Large intestine (tissue), 3 donors: ENCODE measurements at regions not wholly inside any gene's neighbourhood (a gene's known extent, or its start where the extent isn't known, plus 50 kb on each side); places are given as distances from the start of the nearest gene placed in this dataset.
"Not testable (repeated sequence)": the region's sequence is repeated elsewhere in the genome, so short reads cannot be mapped to it uniquely, and the experiment has no call there.

Experiments used
- DNase-seq, 2 donors: peaks; one replicate each; pipeline versions ENCODE4 v3.0.0 to v3.0.0-alpha.2; 2013
- H3K27ac ChIP-seq: one replicate; pipeline ENCODE4 v1.5.1; 2013; ENCODE audit warnings: low read length
- H3K27me3 ChIP-seq: 2 replicates; pipeline ENCODE4 v1.6.1; 2013; ENCODE audit warnings: low read length; ENCODE audit not compliant: control insufficient read depth, insufficient read depth
- H3K36me3 ChIP-seq: 2 replicates; pipeline ENCODE4 v1.6.1; 2013; ENCODE audit warnings: low read length; ENCODE audit not compliant: control insufficient read depth, insufficient read depth
- H3K4me1 ChIP-seq: one replicate; pipeline ENCODE4 v1.6.1; 2013; ENCODE audit warnings: low read length; ENCODE audit not compliant: control insufficient read depth, insufficient read depth
- H3K4me3 ChIP-seq: one replicate; pipeline ENCODE4 v1.5.1; 2013; ENCODE audit warnings: low read length
- H3K9me3 ChIP-seq: one replicate; pipeline ENCODE4 v1.6.1; 2013; ENCODE audit warnings: mild to moderate bottlenecking, low read depth, low read length, moderate library complexity; ENCODE audit not compliant: control insufficient read depth
- WGBS: methylation state at CpG from one replicate; pipeline ENCODE4 v1.1.5; 2013; ENCODE audit warnings: low lambda C conversion rate; ENCODE audit not compliant: insufficient coverage; 5-methylcytosine and 5-hydroxymethylcytosine counted together

DNA sequence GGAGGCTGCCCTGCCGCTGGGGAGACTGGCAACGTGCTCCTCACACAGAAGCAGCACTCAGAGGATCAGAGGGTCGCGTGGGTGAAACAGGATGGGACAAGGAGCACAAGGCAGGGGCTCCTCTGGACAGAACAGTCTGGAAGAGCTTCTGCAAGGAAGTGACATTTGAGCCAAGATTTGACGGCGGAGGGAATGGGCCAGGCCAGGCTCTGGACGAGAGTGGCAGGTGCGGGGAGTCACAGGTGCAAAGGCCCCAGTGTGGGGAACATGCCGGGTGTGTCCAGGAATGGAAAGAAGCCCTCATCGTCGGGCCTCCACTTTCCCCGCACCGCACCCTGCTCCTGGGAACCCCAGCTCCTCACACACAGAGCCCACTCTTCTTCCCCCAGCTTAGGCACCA is 84.0 kb downstream of the RFLNA start:
- no peak for DNase-seq
- Histone ChIP-seq H3K27ac (no peak overlapping the region), H3K4me1 (peaks cover 17% of the 10 kb centered on the region), H3K27me3 (no peaks in the 10 kb centered on the region), H3K9me3 (no peaks in the 10 kb centered on the region), H3K4me3 (no peak overlapping the region), H3K36me3 (peaks cover 92% of the 10 kb centered on the region)
- WGBS = no CpG with 5 or more reads among the region's 13 CpGs

- Histone ChIP-seq H3K36me3 (peaks cover 87% of the 10 kb centered on the region), H3K27ac (no peak overlapping the region), H3K27me3 (no peaks in the 10 kb centered on the region), H3K4me3 (no peak overlapping the region), H3K4me1 (peaks cover 17% of the 10 kb centered on the region), H3K9me3 (no peaks in the 10 kb centered on the region)
- no peak for DNase-seq
- 96% methylated on average over 8 of the region's 26 CpGs for WGBS
Measured at GRCh38 chr12:124377981-124378509, 83.2 kb downstream of the RFLNA start.

- H3K27me3 ChIP-seq = no peaks in the 10 kb centered on the region
- no peaks in the 10 kb centered on the region for H3K9me3 ChIP-seq
- peaks cover 6% of the 10 kb centered on the region for H3K4me1 ChIP-seq
- no peak overlapping the region for H3K4me3 ChIP-seq
- DNase-seq = no peak
- H3K36me3 ChIP-seq = peaks cover 90% of the 10 kb centered on the region
- no CpG with 5 or more reads among the region's 9 CpGs for WGBS
- H3K27ac ChIP-seq = no peak overlapping the region
Measured at GRCh38 chr12:124376435-124376834, 81.5 kb downstream of the RFLNA start.

- no peaks in the 10 kb centered on the region for H3K27me3 ChIP-seq
- WGBS = no CpG with 5 or more reads among the region's 14 CpGs
- H3K27ac ChIP-seq = no peak overlapping the region
- H3K36me3 ChIP-seq = peaks cover 90% of the 10 kb centered on the region
- DNase-seq = no peak
- no peaks in the 10 kb centered on the region for H3K9me3 ChIP-seq
- no peaks in the 10 kb centered on the region for H3K4me1 ChIP-seq
- H3K4me3 ChIP-seq = no peak overlapping the region
Measured at GRCh38 chr12:124375789-124376175, 80.9 kb downstream of the RFLNA start.

GRCh38 chr12:124375141-124375788 is 80.4 kb downstream of the RFLNA start:
- no peak for DNase-seq
- H3K27ac ChIP-seq = no peak overlapping the region
- peaks cover 91% of the 10 kb centered on the region for H3K36me3 ChIP-seq

DNA sequence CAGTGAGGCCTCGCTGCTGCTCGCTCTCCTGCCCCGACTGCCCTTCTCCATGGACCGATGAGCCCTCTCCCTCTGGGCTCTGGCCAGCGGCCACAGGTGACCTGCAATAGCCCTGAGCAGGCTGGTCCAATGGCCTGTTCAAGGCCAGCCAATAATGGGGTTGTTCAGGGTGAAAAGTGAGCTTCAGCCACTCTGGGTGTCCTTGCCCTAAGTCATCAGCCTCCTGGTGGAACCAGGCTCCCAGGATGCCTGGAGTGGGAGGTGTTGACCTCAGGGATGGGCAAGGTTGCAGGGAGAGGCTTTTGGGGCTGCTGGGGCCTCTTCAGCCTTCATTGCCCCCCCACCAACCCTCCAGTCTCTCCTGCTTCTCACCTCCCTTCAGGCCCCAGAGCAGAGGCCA is 79.7 kb downstream of the RFLNA start:
- Histone ChIP-seq H3K4me3 (no peak overlapping the region), H3K4me1 (peaks cover 11% of the 10 kb centered on the region), H3K27ac (no peak overlapping the region), H3K36me3 (peaks cover 91% of the 10 kb centered on the region), H3K27me3 (no peaks in the 10 kb centered on the region), H3K9me3 (peaks cover 1% of the 10 kb centered on the region)
- WGBS = no CpG with 5 or more reads among the region's 5 CpGs
- no peak for DNase-seq

More at GRCh38 chr12:124375141-124375788, 80.4 kb downstream of the RFLNA start:
- Histone ChIP-seq H3K4me3 (no peak overlapping the region), H3K4me1 (peaks cover 4% of the 10 kb centered on the region), H3K27me3 (no peaks in the 10 kb centered on the region), H3K9me3 (no peaks in the 10 kb centered on the region)
- no CpG with 5 or more reads among the region's 11 CpGs for WGBS

DNA sequence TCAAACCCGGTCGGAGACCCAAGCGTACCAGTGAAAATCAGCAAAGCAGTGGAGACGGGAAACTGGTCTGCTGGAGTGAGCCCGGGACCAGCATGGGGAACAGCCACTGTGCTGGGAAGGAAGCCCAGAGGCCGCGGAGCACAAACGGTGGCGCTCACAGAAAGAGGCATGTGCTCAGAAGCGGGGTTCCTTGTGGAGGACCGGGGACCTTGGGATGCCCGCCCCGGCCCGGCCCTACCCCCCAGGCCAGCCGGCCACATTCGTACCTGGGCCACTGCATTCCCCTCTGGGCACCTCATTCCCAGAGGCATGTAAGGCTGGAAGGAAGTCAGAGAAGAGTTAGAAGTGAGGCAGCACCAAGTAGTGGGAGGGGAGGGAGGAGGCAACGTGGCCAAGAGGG is 79.3 kb downstream of the RFLNA start:
- peaks cover 87% of the 10 kb centered on the region for H3K36me3 ChIP-seq
- no peaks in the 10 kb centered on the region for H3K27me3 ChIP-seq
- DNase-seq = no peak
- no peak overlapping the region for H3K4me3 ChIP-seq
- H3K9me3 ChIP-seq = peaks cover 3% of the 10 kb centered on the region
- no CpG with 5 or more reads among the region's 17 CpGs for WGBS
- H3K4me1 ChIP-seq = peaks cover 13% of the 10 kb centered on the region
- H3K27ac ChIP-seq = no peak overlapping the region

GRCh38 chr12:124373701-124374100 is 78.8 kb downstream of the RFLNA start:
- H3K36me3 ChIP-seq = peaks cover 87% of the 10 kb centered on the region
- WGBS = no CpG with 5 or more reads among the region's 21 CpGs
- H3K27ac ChIP-seq, H3K9me3 ChIP-seq, H3K27me3 ChIP-seq, DNase-seq, H3K4me3 ChIP-seq: not testable (repeated sequence)
- H3K4me1 ChIP-seq = peaks cover 17% of the 10 kb centered on the region

DNA sequence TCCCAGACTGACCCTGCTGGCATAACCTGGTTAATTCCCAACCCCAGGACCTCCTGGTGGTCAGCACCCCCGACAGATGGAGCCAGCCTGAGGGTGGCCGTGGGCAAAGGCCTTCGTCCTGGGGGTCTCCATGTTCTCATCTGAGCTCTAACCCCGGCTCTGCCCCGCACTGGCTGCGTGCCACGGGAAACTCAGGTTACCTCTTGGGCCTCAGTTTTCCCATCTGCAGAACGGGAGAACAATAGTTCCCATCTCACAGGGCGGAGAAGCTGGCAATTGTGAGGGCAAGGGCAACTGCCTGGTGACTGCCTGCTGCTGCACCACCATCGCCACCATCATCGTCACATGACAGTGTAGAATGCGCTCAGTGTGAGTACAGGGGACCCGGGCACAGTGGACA is 77.9 kb downstream of the RFLNA start:
- no peak for DNase-seq
- no peaks in the 10 kb centered on the region for H3K27me3 ChIP-seq
- H3K4me3 ChIP-seq = no peak overlapping the region
- H3K9me3 ChIP-seq = peaks cover 3% of the 10 kb centered on the region
- H3K4me1 ChIP-seq = peaks cover 18% of the 10 kb centered on the region
- no CpG with 5 or more reads among the region's 13 CpGs for WGBS
- no peak overlapping the region for H3K27ac ChIP-seq
- peaks cover 87% of the 10 kb centered on the region for H3K36me3 ChIP-seq

GRCh38 chr12:124371970-124372555 is 77.2 kb downstream of the RFLNA start:
- no peak for DNase-seq
- Histone ChIP-seq H3K4me1 (peaks cover 18% of the 10 kb centered on the region), H3K9me3 (peaks cover 3% of the 10 kb centered on the region), H3K4me3 (no peak overlapping the region), H3K27me3 (no peaks in the 10 kb centered on the region), H3K27ac (no peak overlapping the region), H3K36me3 (peaks cover 88% of the 10 kb centered on the region)
- no CpG with 5 or more reads among the region's 37 CpGs for WGBS

DNA sequence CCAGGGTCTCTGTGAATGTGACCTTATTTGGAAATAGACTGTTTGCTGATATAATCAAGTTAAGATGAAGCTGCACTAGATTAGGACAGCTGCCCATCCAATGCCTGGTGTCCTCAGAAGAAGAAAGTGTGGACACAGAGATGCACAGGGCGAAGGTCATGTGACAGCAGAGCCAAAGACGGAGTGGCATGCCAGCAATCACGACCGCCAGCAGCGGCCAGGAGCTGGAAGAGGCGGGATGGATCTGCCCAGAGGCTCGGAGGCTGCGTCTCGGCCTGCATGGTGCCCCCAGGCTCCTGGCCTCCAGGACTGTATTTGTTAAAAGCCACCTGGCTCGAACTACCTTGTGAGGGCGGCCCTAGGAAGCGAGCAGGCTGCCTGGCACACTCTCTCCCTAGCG is 76.5 kb downstream of the RFLNA start:
- peaks cover 18% of the 10 kb centered on the region for H3K4me1 ChIP-seq
- DNase-seq = no peak
- H3K9me3 ChIP-seq = peaks cover 3% of the 10 kb centered on the region
- H3K4me3 ChIP-seq = no peak overlapping the region
- H3K27ac ChIP-seq = no peak overlapping the region
- no CpG with 5 or more reads among the region's 13 CpGs for WGBS
- H3K36me3 ChIP-seq = peaks cover 82% of the 10 kb centered on the region
- H3K27me3 ChIP-seq = no peaks in the 10 kb centered on the region
